Liver (tissue), 7 donors: ENCODE measurements at regions not wholly inside any gene's neighbourhood (a gene's known extent, or its start where the extent isn't known, plus 50 kb on each side); places are given as distances from the start of the nearest gene placed in this dataset.

Source experiments
- DNase-seq: peaks from one replicate; pipeline ENCODE4 v3.0.0-alpha.2; 2017; ENCODE audit warnings: low spot score
- H3K27ac ChIP-seq, 2 donors: one replicate each; pipeline ENCODE4 v1.7.0; 2013; ENCODE audit warnings: inconsistent platforms in 2 of 2, low read length in 2 of 2, control low read depth in 1 of 2, low read depth in 1 of 2, mild to moderate bottlenecking in 1 of 2
- H3K27me3 ChIP-seq, 4 donors: one replicate each; pipeline versions ENCODE4 v1.6.1 to v1.7.0; 2013; ENCODE audit warnings: low read length in 3 of 4, inconsistent platforms in 1 of 4, mild to moderate bottlenecking in 1 of 4, moderate library complexity in 1 of 4; ENCODE audit not compliant: control insufficient read depth in 4 of 4, insufficient read depth in 4 of 4
- H3K36me3 ChIP-seq, 4 donors: one replicate each; pipeline versions ENCODE4 v1.6.1 to v1.7.0; 2013; ENCODE audit warnings: low read length in 3 of 4, mild to moderate bottlenecking in 3 of 4, low read depth in 1 of 4, moderate library complexity in 1 of 4; ENCODE audit not compliant: control insufficient read depth in 4 of 4, insufficient read depth in 3 of 4
- H3K4me1 ChIP-seq, 4 donors: one replicate each; pipeline versions ENCODE4 v1.6.1 to v1.7.0; 2013; ENCODE audit warnings: low read length in 3 of 4, mild to moderate bottlenecking in 3 of 4, moderate library complexity in 1 of 4; ENCODE audit not compliant: control insufficient read depth in 4 of 4, insufficient read depth in 4 of 4
- H3K4me3 ChIP-seq, 3 donors: one replicate each; pipeline versions ENCODE4 v1.6.1 to v1.7.0; 2013; ENCODE audit warnings: low read length in 3 of 3, control low read depth in 1 of 3, low read depth in 1 of 3, mild to moderate bottlenecking in 1 of 3
- H3K9ac ChIP-seq, 2 donors: one replicate each; pipeline ENCODE4 v1.7.0; 2013; ENCODE audit warnings: low read length in 2 of 2, mild to moderate bottlenecking in 2 of 2, moderate library complexity in 2 of 2, control low read depth in 1 of 2, low read depth in 1 of 2
- H3K9me3 ChIP-seq, 4 donors: one replicate each; pipeline versions ENCODE4 v1.6.1 to v1.7.0; 2013; ENCODE audit warnings: low read length in 3 of 4; ENCODE audit not compliant: control insufficient read depth in 4 of 4
- EGR1 ChIP-seq, 2 donors: IDR thresholded peaks; 2 replicates each; pipeline ENCODE4 v1.6.1; 2016 to 2018; ENCODE audit warnings: antibody characterized with exemption in 2 of 2, low read depth in 2 of 2
- FOXA1 ChIP-seq: IDR thresholded peaks from 2 replicates; pipeline ENCODE4 v1.6.1; 2016; ENCODE audit warnings: antibody characterized with exemption
- GABPA ChIP-seq, 2 donors: IDR thresholded peaks in 1 of 2; conservative IDR thresholded peaks in 1 of 2; 2 replicates each; pipeline ENCODE4 v1.6.1; 2016; ENCODE audit warnings: antibody characterized with exemption in 2 of 2, mild to moderate bottlenecking in 1 of 2, moderate library complexity in 1 of 2
- HNF4A ChIP-seq, 2 donors: conservative IDR thresholded peaks; 2 replicates each; pipeline ENCODE4 v1.6.1; 2016; ENCODE audit warnings: antibody characterized with exemption in 2 of 2, mild to moderate bottlenecking in 2 of 2
- HNF4G ChIP-seq: IDR thresholded peaks from 2 replicates; pipeline ENCODE4 v1.6.1; 2016; ENCODE audit warnings: antibody characterized with exemption
- JUND ChIP-seq, 2 donors: IDR thresholded peaks; 2 replicates each; pipeline ENCODE4 v1.6.1; 2016; ENCODE audit warnings: antibody characterized with exemption in 2 of 2
- NR2F2 ChIP-seq: IDR thresholded peaks from 2 replicates; pipeline ENCODE4 v1.6.1; 2016; ENCODE audit warnings: antibody characterized with exemption
- RAD21 ChIP-seq, 2 donors: IDR thresholded peaks; 2 replicates each; pipeline ENCODE4 v1.6.1; 2016; ENCODE audit warnings: antibody characterized with exemption in 2 of 2, mild to moderate bottlenecking in 2 of 2
- TAF1 ChIP-seq: conservative IDR thresholded peaks from 2 replicates; pipeline ENCODE4 v1.6.1; 2016; ENCODE audit warnings: antibody characterized with exemption, mild to moderate bottlenecking
- WGBS: extraction: QIAGEN DNeasy Blood & Tissue Kit; methylation state at CpG from one replicate; pipeline ENCODE4 v1.1.7; 2013; 5-methylcytosine and 5-hydroxymethylcytosine counted together
- TF ChIP-seq, protein P1 (sequence below): IDR thresholded peaks from 2 replicates; pipeline ENCODE4 v1.6.1; 2016; ENCODE audit warnings: antibody characterized with exemption
- TF ChIP-seq, protein P2 (sequence below): IDR thresholded peaks from 2 replicates; pipeline ENCODE4 v1.6.1; 2016; ENCODE audit warnings: antibody characterized with exemption
- TF ChIP-seq, protein P3 (sequence below): IDR thresholded peaks from 2 replicates; pipeline ENCODE4 v1.6.1; 2016; ENCODE audit warnings: antibody characterized with exemption, mild to moderate bottlenecking
- donor health status: healthy.
- donor health status: healthy.
- donor health status: healthy.
- donor health status: healthy.

DNA sequence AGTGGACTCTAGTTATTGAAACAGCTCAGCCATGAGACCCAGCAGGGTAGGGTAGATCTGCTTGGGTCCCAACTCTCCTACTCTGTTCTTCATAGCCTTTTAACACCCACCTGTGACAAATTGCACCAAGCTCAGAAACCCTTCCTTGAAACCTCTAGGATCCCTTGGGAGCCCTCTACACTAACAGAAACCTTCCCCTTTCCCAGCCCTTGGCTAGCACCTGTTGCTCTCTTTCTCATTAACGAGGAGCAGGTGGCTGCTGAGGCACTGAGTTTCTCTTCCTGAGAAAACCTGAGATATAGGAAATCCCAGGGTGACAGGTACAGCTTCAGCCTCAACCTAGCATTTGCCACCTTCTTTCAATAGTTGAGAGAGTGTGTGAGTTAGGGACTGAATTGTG lies 88.3 kb upstream of the CLSTN2 start:
- WGBS = 42% methylated on average over 1 of the region's 1 CpG
- TF ChIP-seq TAF1 = no peak
- H3K36me3 ChIP-seq = no peaks in the 10 kb centered on the region

DNA sequence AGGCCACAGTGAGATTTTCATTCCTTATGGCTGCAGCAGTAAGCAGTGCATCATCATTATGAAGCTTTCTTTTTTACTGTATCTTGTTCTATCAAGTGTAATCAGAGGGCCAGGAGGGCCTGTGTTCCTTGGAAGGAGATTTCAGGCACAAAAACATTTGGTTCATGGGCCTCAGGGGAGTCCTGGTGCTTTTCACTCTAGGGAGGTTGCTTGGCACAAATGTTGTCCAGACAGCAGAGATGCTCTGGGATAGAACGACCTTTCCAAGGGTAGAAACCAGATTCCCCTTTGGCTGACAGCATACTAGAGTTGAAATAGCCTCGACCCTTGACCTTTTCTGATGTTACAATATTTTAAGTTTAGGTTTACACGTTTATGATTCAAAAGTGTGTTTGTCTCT lies 95.3 kb upstream of the CLSTN2 start:
- Histone ChIP-seq H3K27me3 (no peaks in the 10 kb centered on the region), H3K27ac (no peak overlapping the region), H3K9ac (no peak overlapping the region), H3K9me3 (no peaks in the 10 kb centered on the region), H3K4me3 (no peak overlapping the region), H3K36me3 (no peaks in the 10 kb centered on the region), H3K4me1 (peaks cover 0 to 4% (median 3%) of the 10 kb centered on the region in 4 donors)
- DNase-seq = no peak
- no peak for TF ChIP-seq EGR1 (IDR thresholded peaks at IDR 0.05; ENCODE audit: low read depth in 2 of 2)
- TF ChIP-seq, protein P1, sequence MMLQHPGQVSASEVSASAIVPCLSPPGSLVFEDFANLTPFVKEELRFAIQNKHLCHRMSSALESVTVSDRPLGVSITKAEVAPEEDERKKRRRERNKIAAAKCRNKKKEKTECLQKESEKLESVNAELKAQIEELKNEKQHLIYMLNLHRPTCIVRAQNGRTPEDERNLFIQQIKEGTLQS = no peak
- no peak for TF ChIP-seq JUND (IDR thresholded peaks at IDR 0.05)
- no peak for TF ChIP-seq GABPA (IDR thresholded peaks at IDR 0.05 in 1 of 2, conservative IDR thresholded peaks at IDR 0.05 in 1 of 2)
- TF ChIP-seq, protein P2, sequence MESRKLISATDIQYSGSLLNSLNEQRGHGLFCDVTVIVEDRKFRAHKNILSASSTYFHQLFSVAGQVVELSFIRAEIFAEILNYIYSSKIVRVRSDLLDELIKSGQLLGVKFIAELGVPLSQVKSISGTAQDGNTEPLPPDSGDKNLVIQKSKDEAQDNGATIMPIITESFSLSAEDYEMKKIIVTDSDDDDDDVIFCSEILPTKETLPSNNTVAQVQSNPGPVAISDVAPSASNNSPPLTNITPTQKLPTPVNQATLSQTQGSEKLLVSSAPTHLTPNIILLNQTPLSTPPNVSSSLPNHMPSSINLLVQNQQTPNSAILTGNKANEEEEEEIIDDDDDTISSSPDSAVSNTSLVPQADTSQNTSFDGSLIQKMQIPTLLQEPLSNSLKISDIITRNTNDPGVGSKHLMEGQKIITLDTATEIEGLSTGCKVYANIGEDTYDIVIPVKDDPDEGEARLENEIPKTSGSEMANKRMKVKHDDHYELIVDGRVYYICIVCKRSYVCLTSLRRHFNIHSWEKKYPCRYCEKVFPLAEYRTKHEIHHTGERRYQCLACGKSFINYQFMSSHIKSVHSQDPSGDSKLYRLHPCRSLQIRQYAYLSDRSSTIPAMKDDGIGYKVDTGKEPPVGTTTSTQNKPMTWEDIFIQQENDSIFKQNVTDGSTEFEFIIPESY = no peak
- TF ChIP-seq, protein P3, sequence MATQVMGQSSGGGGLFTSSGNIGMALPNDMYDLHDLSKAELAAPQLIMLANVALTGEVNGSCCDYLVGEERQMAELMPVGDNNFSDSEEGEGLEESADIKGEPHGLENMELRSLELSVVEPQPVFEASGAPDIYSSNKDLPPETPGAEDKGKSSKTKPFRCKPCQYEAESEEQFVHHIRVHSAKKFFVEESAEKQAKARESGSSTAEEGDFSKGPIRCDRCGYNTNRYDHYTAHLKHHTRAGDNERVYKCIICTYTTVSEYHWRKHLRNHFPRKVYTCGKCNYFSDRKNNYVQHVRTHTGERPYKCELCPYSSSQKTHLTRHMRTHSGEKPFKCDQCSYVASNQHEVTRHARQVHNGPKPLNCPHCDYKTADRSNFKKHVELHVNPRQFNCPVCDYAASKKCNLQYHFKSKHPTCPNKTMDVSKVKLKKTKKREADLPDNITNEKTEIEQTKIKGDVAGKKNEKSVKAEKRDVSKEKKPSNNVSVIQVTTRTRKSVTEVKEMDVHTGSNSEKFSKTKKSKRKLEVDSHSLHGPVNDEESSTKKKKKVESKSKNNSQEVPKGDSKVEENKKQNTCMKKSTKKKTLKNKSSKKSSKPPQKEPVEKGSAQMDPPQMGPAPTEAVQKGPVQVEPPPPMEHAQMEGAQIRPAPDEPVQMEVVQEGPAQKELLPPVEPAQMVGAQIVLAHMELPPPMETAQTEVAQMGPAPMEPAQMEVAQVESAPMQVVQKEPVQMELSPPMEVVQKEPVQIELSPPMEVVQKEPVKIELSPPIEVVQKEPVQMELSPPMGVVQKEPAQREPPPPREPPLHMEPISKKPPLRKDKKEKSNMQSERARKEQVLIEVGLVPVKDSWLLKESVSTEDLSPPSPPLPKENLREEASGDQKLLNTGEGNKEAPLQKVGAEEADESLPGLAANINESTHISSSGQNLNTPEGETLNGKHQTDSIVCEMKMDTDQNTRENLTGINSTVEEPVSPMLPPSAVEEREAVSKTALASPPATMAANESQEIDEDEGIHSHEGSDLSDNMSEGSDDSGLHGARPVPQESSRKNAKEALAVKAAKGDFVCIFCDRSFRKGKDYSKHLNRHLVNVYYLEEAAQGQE = no peak
- no peak for TF ChIP-seq HNF4G
- no peak for TF ChIP-seq NR2F2
- WGBS = 51% methylated on average over 3 of the region's 3 CpGs

More for the DNA sequence above, 88.3 kb upstream of the CLSTN2 start:
- H3K9ac ChIP-seq = no peak overlapping the region
- H3K4me1 ChIP-seq = no peaks in the 10 kb centered on the region
- no peak for DNase-seq
- no peak overlapping the region for H3K27ac ChIP-seq
- peaks cover 0 to 3% (median under 1%) of the 10 kb centered on the region in 4 donors for H3K9me3 ChIP-seq
- no peaks in the 10 kb centered on the region for H3K27me3 ChIP-seq
- no peak overlapping the region for H3K4me3 ChIP-seq

DNA sequence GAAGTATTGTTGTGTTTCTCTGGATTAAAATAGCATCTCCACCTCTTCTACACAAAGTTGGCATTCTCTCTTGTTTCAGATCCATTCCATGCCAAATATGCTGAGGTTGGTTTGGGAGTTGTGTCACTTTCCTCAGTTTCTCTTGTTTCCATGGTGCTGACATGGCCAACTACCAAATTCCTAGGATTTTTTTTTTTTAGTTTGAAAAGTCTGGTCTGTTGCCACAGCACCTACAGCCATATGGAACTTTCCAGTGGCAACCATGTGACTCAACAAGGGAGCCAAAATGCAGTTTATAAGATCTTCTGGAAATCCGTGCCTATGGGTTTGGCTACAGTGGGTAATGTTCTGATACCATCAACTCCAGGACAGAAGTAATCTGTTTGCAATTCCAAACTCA lies 96.0 kb upstream of the CLSTN2 start:
- no peak overlapping the region for H3K9ac ChIP-seq
- no peak for TF ChIP-seq HNF4G
- no peak for TF ChIP-seq HNF4A (conservative IDR thresholded peaks at IDR 0.05)
- no peak for TF ChIP-seq FOXA1
- TF ChIP-seq RAD21 (IDR thresholded peaks at IDR 0.05) = no peak
- no peak for TF ChIP-seq EGR1 (IDR thresholded peaks at IDR 0.05; ENCODE audit: low read depth in 2 of 2)
- TF ChIP-seq, protein P2 = no peak
- 88% methylated on average over 1 of the region's 1 CpG for WGBS
- peaks cover 0 to 4% (median 3%) of the 10 kb centered on the region in 4 donors for H3K4me1 ChIP-seq
- no peak for DNase-seq
- no peaks in the 10 kb centered on the region for H3K27me3 ChIP-seq
- H3K4me3 ChIP-seq = no peak overlapping the region
- no peaks in the 10 kb centered on the region for H3K9me3 ChIP-seq
- no peak overlapping the region for H3K27ac ChIP-seq
- no peaks in the 10 kb centered on the region for H3K36me3 ChIP-seq
